MV-4-11 (cell line): ENCODE measurements at regions not wholly inside any gene's neighbourhood (a gene's known extent, or its start where the extent isn't known, plus 50 kb on each side); places are given as distances from the start of the nearest gene placed in this dataset.

Source experiments
- DNase-seq: peaks from one replicate; lab custom pipeline; 2025; lab: John Stamatoyannopoulos, UW

- DNase-seq: no peak
These were observed 87.1 kb upstream of the KCNA1 start for GRCh38 chr12:4822572-4822971.

GRCh38 chr12:4824380-4824779 is 85.3 kb upstream of the KCNA1 start:
- DNase-seq: no peak

GRCh38 chr12:4825011-4825858 is 84.5 kb upstream of the KCNA1 start:
- DNase-seq: peak; percentile 82

- no peak for DNase-seq
These were observed 82.8 kb upstream of the KCNA1 start for GRCh38 chr12:4826909-4827308.

GRCh38 chr12:4828176-4828575 is 81.5 kb upstream of the KCNA1 start:
- DNase-seq: no peak

GRCh38 chr12:4829161-4829792 is 80.4 kb upstream of the KCNA1 start:
- peak; percentile 70 for DNase-seq

GRCh38 chr12:4829793-4830162 is 79.9 kb upstream of the KCNA1 start:
- peak; percentile 28 for DNase-seq

- DNase-seq: no peak
These were observed 79.0 kb upstream of the KCNA1 start for GRCh38 chr12:4830556-4831210.

- DNase-seq: no peak
These were observed 76.7 kb upstream of the KCNA1 start for GRCh38 chr12:4833053-4833452.

GRCh38 chr12:4833524-4833923 is 76.2 kb upstream of the KCNA1 start:
- DNase-seq: peak; percentile 89

GRCh38 chr12:4842401-4842800 is 67.3 kb upstream of the KCNA1 start:
- DNase-seq: peak; percentile 33

GRCh38 chr12:4843907-4844306 is 65.8 kb upstream of the KCNA1 start:
- DNase-seq: no peak

- DNase-seq: no peak
These were observed 62.0 kb upstream of the KCNA1 start for GRCh38 chr12:4847713-4848112.

GRCh38 chr12:4849115-4849541 is 60.6 kb upstream of the KCNA1 start:
- DNase-seq: peak; percentile 8

- no peak for DNase-seq
These were observed 59.8 kb upstream of the KCNA1 start for GRCh38 chr12:4849795-4850345.

- DNase-seq: no peak
These were observed 58.8 kb upstream of the KCNA1 start for GRCh38 chr12:4850857-4851380.

GRCh38 chr12:4852308-4852707 is 57.4 kb upstream of the KCNA1 start:
- no peak for DNase-seq

- no peak for DNase-seq
These were observed 56.8 kb upstream of the KCNA1 start for GRCh38 chr12:4852911-4853310.

- DNase-seq: peak; percentile 71
These were observed 54.4 kb upstream of the KCNA1 start for GRCh38 chr12:4855121-4855924.

- DNase-seq: no peak
These were observed 53.1 kb upstream of the KCNA1 start for GRCh38 chr12:4856596-4856995.

- DNase-seq: peak; percentile 60
These were observed 52.0 kb upstream of the KCNA1 start for GRCh38 chr12:4857472-4858291.
